Keratinocyte (primary cell): ENCODE measurements at regions not wholly inside any gene's neighbourhood (a gene's known extent, or its start where the extent isn't known, plus 50 kb on each side); places are given as distances from the start of the nearest gene placed in this dataset.
"Not testable (repeated sequence)": the region's sequence is repeated elsewhere in the genome, so short reads cannot be mapped to it uniquely, and the experiment has no call there.

Experiments used
- CTCF ChIP-seq, 3 experiments: IDR thresholded peaks in 1 of 3; conservative IDR thresholded peaks in 1 of 3; optimal IDR thresholded peaks in 1 of 3; 2 replicates in 2 of 3; 3 replicates in 1 of 3; pipeline versions ENCODE3 to v1.5.1; 2011; ENCODE audit warnings: low read length in 3 of 3, mild to moderate bottlenecking in 3 of 3, moderate library complexity in 2 of 3, control low read depth in 1 of 3, inconsistent platforms in 1 of 3; ENCODE audit not compliant: insufficient read depth in 2 of 3; ENCODE audit errors: extremely low read depth in 1 of 3
- EZH2 ChIP-seq: IDR thresholded peaks from one replicate; pipeline ENCODE4 v1.6.1; 2012; ENCODE audit warnings: inconsistent platforms, mild to moderate bottlenecking, low read length, moderate library complexity

GRCh38 chr3:125768821-125769220, 173.5 kb upstream of the OSBPL11 start:
- not testable (repeated sequence) for TF ChIP-seq EZH2; CTCF (optimal IDR thresholded peaks at IDR 0.05 in 1 of 3, IDR thresholded peaks at IDR 0.05 in 1 of 3, conservative IDR thresholded peaks at IDR 0.05 in 1 of 3; ENCODE audit: extremely low read depth in 1 of 3, insufficient read depth in 2 of 3, low read length in 3 of 3)
